ENCODE measurements at regions not wholly inside any gene's neighbourhood (a gene's known extent, or its start where the extent isn't known, plus 50 kb on each side); places are given as distances from the start of the nearest gene placed in this dataset.

GRCh38 chr6:21402368-21402767 is 191.2 kb upstream of the SOX4 start:
- ChIA-PET POLR2A (no interaction called here), CTCF (no interaction called here)
- TF ChIP-seq CTCF (IDR thresholded peaks at IDR 0.05; ENCODE audit: insufficient read depth, low read depth, low read length) = no peak
- H3K36me3 ChIP-seq (ENCODE audit: control insufficient read depth, insufficient read depth, low read length) = no peaks in the 10 kb centered on the region
- H3K4me3 ChIP-seq (ENCODE audit: low read depth, low read length) = no peak overlapping the region
- DNase-seq (ENCODE audit: low read depth) = peak; percentile 69
- no peaks in the 10 kb centered on the region; the same call in 1 of the 2 replicates for H3K27me3 ChIP-seq (ENCODE audit: control insufficient read depth, insufficient read depth, low read length)

GRCh38 chr6:21404577-21404976 is 189.0 kb upstream of the SOX4 start:
- no peak for TF ChIP-seq CTCF (IDR thresholded peaks at IDR 0.05; ENCODE audit: insufficient read depth, low read depth, low read length)
- DNase-seq (ENCODE audit: low read depth) = no peak
- H3K4me3 ChIP-seq (ENCODE audit: low read depth, low read length) = no peak overlapping the region
- no peaks in the 10 kb centered on the region for H3K36me3 ChIP-seq (ENCODE audit: control insufficient read depth, insufficient read depth, low read length)
- ChIA-PET POLR2A (no interaction called here), CTCF (no interaction called here)
- H3K27me3 ChIP-seq (ENCODE audit: control insufficient read depth, insufficient read depth, low read length) = no peaks in the 10 kb centered on the region; the same call in 1 of the 2 replicates

GRCh38 chr6:21406316-21406715 is 187.2 kb upstream of the SOX4 start:
- ChIA-PET CTCF (no interaction called here), POLR2A (no interaction called here)
- Histone ChIP-seq H3K27me3 (ENCODE audit: control insufficient read depth, insufficient read depth, low read length) (no peaks in the 10 kb centered on the region; the same call in 1 of the 2 replicates), H3K36me3 (ENCODE audit: control insufficient read depth, insufficient read depth, low read length) (no peaks in the 10 kb centered on the region), H3K4me3 (ENCODE audit: low read depth, low read length) (no peak overlapping the region)
- TF ChIP-seq CTCF (IDR thresholded peaks at IDR 0.05; ENCODE audit: insufficient read depth, low read depth, low read length) = no peak
- DNase-seq (ENCODE audit: low read depth) = no peak

GRCh38 chr6:21409231-21409630 is 184.3 kb upstream of the SOX4 start:
- H3K36me3 ChIP-seq (ENCODE audit: control insufficient read depth, insufficient read depth, low read length) = no peaks in the 10 kb centered on the region
- no peak for DNase-seq (ENCODE audit: low read depth)
- POLR2A ChIA-PET = no interaction called here
- no peak overlapping the region for H3K4me3 ChIP-seq (ENCODE audit: low read depth, low read length)
- no peak for TF ChIP-seq CTCF (IDR thresholded peaks at IDR 0.05; ENCODE audit: insufficient read depth, low read depth, low read length)
- no peaks in the 10 kb centered on the region; the same call in 1 of the 2 replicates for H3K27me3 ChIP-seq (ENCODE audit: control insufficient read depth, insufficient read depth, low read length)
- CTCF ChIA-PET = no interaction called here

GRCh38 chr6:21413428-21413827 is 180.1 kb upstream of the SOX4 start:
- ChIA-PET POLR2A (no interaction called here), CTCF (interaction anchor here (1.5 kb wide), 1 partner anchor 30 kb away, joined by 6 read pairs; no protein-coding TSS in a partner anchor)
- Histone ChIP-seq H3K4me3 (ENCODE audit: low read depth, low read length) (no peak overlapping the region), H3K27me3 (ENCODE audit: control insufficient read depth, insufficient read depth, low read length) (no peaks in the 10 kb centered on the region), H3K36me3 (ENCODE audit: control insufficient read depth, insufficient read depth, low read length) (no peaks in the 10 kb centered on the region)
- no peak for DNase-seq (ENCODE audit: low read depth)
- TF ChIP-seq CTCF (IDR thresholded peaks at IDR 0.05; ENCODE audit: insufficient read depth, low read depth, low read length) = no peak

All from BJ (cell line).